Fibroblast of lung (primary cell): ENCODE measurements at regions not wholly inside any gene's neighbourhood (a gene's known extent, or its start where the extent isn't known, plus 50 kb on each side); places are given as distances from the start of the nearest gene placed in this dataset.

Experiments used
- EZH2 ChIP-seq: IDR thresholded peaks from 2 replicates; pipeline ENCODE4 v1.5.1; 2012; ENCODE audit warnings: low read length, control low read depth, mild to moderate bottlenecking; ENCODE audit errors: missing control alignments
- TF ChIP-seq, protein P1 (sequence below), 2 donors: IDR thresholded peaks in 1 of 2; conservative IDR thresholded peaks in 1 of 2; 1 replicate in 1 of 2; 2 replicates in 1 of 2; pipeline ENCODE4 v1.5.1; 2011 to 2012; ENCODE audit warnings: low read length in 2 of 2, control low read depth in 1 of 2, inconsistent platforms in 1 of 2, low read depth in 1 of 2, mild to moderate bottlenecking in 1 of 2

DNA sequence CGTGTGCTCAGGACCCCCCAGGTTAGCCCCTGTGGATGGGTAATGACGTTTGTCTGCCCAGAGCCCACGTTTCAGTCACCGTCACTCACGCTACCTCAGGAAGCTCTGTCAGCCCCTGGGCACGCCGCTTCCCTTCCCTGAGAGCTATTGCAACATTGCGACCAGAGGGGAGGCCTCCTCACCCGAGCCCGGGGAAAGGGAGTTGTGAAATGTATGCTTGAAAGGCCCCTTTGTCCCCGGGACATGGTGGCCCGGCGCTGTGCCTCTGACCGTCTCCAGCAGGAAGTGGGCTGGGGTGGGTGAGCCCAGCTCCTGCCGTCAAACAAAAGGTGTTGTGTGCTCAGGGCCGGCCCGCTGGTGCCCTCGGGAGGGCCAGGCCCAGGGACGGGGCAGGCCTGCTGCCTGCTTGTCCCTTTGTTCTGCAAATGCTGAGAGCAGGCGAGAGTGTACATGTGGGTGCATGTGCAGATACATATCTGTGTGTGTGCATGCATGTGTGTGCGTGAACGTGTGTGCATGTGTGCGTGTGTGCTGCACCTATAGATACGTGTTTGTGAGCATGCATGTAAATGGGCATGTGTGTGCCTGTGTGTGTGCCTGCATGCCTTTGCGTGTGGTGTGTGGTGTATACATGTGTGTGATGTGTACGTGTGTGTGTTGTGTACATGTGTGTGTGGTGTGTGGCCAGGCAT, 1125.0 kb downstream of the BRD1 start:
- TF ChIP-seq, protein P1, sequence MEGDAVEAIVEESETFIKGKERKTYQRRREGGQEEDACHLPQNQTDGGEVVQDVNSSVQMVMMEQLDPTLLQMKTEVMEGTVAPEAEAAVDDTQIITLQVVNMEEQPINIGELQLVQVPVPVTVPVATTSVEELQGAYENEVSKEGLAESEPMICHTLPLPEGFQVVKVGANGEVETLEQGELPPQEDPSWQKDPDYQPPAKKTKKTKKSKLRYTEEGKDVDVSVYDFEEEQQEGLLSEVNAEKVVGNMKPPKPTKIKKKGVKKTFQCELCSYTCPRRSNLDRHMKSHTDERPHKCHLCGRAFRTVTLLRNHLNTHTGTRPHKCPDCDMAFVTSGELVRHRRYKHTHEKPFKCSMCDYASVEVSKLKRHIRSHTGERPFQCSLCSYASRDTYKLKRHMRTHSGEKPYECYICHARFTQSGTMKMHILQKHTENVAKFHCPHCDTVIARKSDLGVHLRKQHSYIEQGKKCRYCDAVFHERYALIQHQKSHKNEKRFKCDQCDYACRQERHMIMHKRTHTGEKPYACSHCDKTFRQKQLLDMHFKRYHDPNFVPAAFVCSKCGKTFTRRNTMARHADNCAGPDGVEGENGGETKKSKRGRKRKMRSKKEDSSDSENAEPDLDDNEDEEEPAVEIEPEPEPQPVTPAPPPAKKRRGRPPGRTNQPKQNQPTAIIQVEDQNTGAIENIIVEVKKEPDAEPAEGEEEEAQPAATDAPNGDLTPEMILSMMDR (conservative IDR thresholded peaks at IDR 0.05 in 1 of 2, IDR thresholded peaks at IDR 0.05 in 1 of 2; ENCODE audit: low read depth in 1 of 2, low read length in 2 of 2), result no peak
- TF ChIP-seq EZH2, result no peak
